ENCODE measurements at regions not wholly inside any gene's neighbourhood (a gene's known extent, or its start where the extent isn't known, plus 50 kb on each side); places are given as distances from the start of the nearest gene placed in this dataset.
A peak's percentile ranks its signal among the peaks of the same experiment; 100 is the strongest.

- DNase-seq (ENCODE audit: low read depth, low spot score): no peak
Measured at GRCh38 chr10:105650306-105650705, 1009.2 kb downstream of the SORCS3 start.

- DNase-seq (ENCODE audit: low read depth, low spot score): no peak
Measured at GRCh38 chr10:105647354-105647753, 1006.3 kb downstream of the SORCS3 start.

GRCh38 chr10:105644978-105645377 lies 1003.9 kb downstream of the SORCS3 start:
- DNase-seq (ENCODE audit: low read depth, low spot score): no peak

- no peak for DNase-seq (ENCODE audit: low read depth, low spot score)
Measured at GRCh38 chr10:105644559-105644958, 1003.5 kb downstream of the SORCS3 start.

- no peak for DNase-seq (ENCODE audit: low read depth, low spot score)
Measured at GRCh38 chr10:105644091-105644490, 1003.0 kb downstream of the SORCS3 start.

GRCh38 chr10:105643660-105644059 lies 1002.6 kb downstream of the SORCS3 start:
- no peak for DNase-seq (ENCODE audit: low read depth, low spot score)

- DNase-seq (ENCODE audit: low read depth, low spot score): no peak
Measured at GRCh38 chr10:105634281-105634680, 993.2 kb downstream of the SORCS3 start.

- peak; percentile 50 for DNase-seq (ENCODE audit: low read depth, low spot score)
Measured at GRCh38 chr10:105615715-105616365, 974.8 kb downstream of the SORCS3 start.

GRCh38 chr10:105611244-105611798 lies 970.2 kb downstream of the SORCS3 start:
- DNase-seq (ENCODE audit: low read depth, low spot score): no peak

- no peak for DNase-seq (ENCODE audit: low read depth, low spot score)
Measured at GRCh38 chr10:105609451-105609850, 968.4 kb downstream of the SORCS3 start.

- no peak for DNase-seq (ENCODE audit: low read depth, low spot score)
Measured at GRCh38 chr10:105605918-105606317, 964.8 kb downstream of the SORCS3 start.

- no peak for DNase-seq (ENCODE audit: low read depth, low spot score)
Measured at GRCh38 chr10:105605104-105605503, 964.0 kb downstream of the SORCS3 start.

- DNase-seq (ENCODE audit: low read depth, low spot score): peak; percentile 14
Measured at GRCh38 chr10:105598207-105598606, 957.1 kb downstream of the SORCS3 start.

- no peak for DNase-seq (ENCODE audit: low read depth, low spot score)
Measured at GRCh38 chr10:105597312-105597711, 956.2 kb downstream of the SORCS3 start.

- DNase-seq (ENCODE audit: low read depth, low spot score): no peak
Measured at GRCh38 chr10:105596749-105597148, 955.7 kb downstream of the SORCS3 start.

- DNase-seq (ENCODE audit: low read depth, low spot score): no peak
Measured at GRCh38 chr10:105594296-105594695, 953.2 kb downstream of the SORCS3 start.

GRCh38 chr10:105592468-105592867 lies 951.4 kb downstream of the SORCS3 start:
- DNase-seq (ENCODE audit: low read depth, low spot score): no peak

- peak; percentile 9 for DNase-seq (ENCODE audit: low read depth, low spot score)
Measured at GRCh38 chr10:105586451-105587098, 945.5 kb downstream of the SORCS3 start.

GRCh38 chr10:105585753-105586152 lies 944.7 kb downstream of the SORCS3 start:
- DNase-seq (ENCODE audit: low read depth, low spot score): peak; percentile 39

- DNase-seq (ENCODE audit: low read depth, low spot score): no peak
Measured at GRCh38 chr10:105585171-105585570, 944.1 kb downstream of the SORCS3 start.

GRCh38 chr10:105579112-105579511 lies 938.0 kb downstream of the SORCS3 start:
- DNase-seq (ENCODE audit: low read depth, low spot score): no peak

GRCh38 chr10:105577865-105578607 lies 936.9 kb downstream of the SORCS3 start:
- DNase-seq (ENCODE audit: low read depth, low spot score): no peak
